ENCODE measurements at regions not wholly inside any gene's neighbourhood (a gene's known extent, or its start where the extent isn't known, plus 50 kb on each side); places are given as distances from the start of the nearest gene placed in this dataset.

GRCh38 chr7:142540371-142540770 is 208.9 kb upstream of the PRSS1 start:
- H3K27ac ChIP-seq (ENCODE audit: low read length) = no peak overlapping the region
- no peaks in the 10 kb centered on the region for H3K9me3 ChIP-seq (replicated peaks; ENCODE audit: control insufficient read depth, low read depth, low read length)
- no CpG with 5 or more reads among the region's 2 CpGs for WGBS (ENCODE audit: insufficient coverage)
- H3K36me3 ChIP-seq (ENCODE audit: control insufficient read depth, insufficient read depth, low read length) = no peaks in the 10 kb centered on the region
- no peaks in the 10 kb centered on the region for H3K4me1 ChIP-seq (ENCODE audit: control insufficient read depth, insufficient read depth, low read length)
- H3K27me3 ChIP-seq (ENCODE audit: control insufficient read depth, insufficient read depth, low read length) = no peaks in the 10 kb centered on the region
- H3K4me3 ChIP-seq (ENCODE audit: low read length) = no peak overlapping the region
- DNase-seq = no peak

GRCh38 chr7:142539901-142540300 is 209.4 kb upstream of the PRSS1 start:
- no peak for DNase-seq
- Histone ChIP-seq H3K36me3 (ENCODE audit: control insufficient read depth, insufficient read depth, low read length) (no peaks in the 10 kb centered on the region), H3K27ac (ENCODE audit: low read length) (no peak overlapping the region), H3K4me1 (ENCODE audit: control insufficient read depth, insufficient read depth, low read length) (no peaks in the 10 kb centered on the region), H3K4me3 (ENCODE audit: low read length) (no peak overlapping the region), H3K9me3 (replicated peaks; ENCODE audit: control insufficient read depth, low read depth, low read length) (no peaks in the 10 kb centered on the region), H3K27me3 (ENCODE audit: control insufficient read depth, insufficient read depth, low read length) (no peaks in the 10 kb centered on the region)
- WGBS (ENCODE audit: insufficient coverage) = no CpG with 5 or more reads among the region's 1 CpG

DNA sequence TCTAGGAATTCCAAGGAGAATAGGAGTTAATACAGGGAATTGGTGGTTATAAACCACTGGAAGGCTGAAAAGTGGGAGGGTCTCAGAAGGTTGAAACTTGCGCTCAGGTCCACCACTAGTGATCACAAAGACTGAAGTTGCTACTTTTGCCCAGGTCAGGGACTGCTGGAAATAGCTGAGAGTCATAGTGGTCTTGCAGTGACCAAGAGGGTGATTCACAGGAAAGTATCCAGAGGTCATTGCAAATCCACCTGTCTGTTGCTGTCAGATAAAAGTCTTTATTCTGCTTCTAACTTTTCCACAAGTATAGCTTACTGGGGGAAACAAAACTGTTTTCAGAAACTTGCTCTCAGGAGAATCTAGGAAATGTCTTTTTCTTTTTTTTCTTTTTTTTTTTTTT is 211.5 kb upstream of the PRSS1 start:
- Histone ChIP-seq H3K4me1 (ENCODE audit: control insufficient read depth, insufficient read depth, low read length) (no peaks in the 10 kb centered on the region), H3K9me3 (replicated peaks; ENCODE audit: control insufficient read depth, low read depth, low read length) (no peaks in the 10 kb centered on the region), H3K27ac (ENCODE audit: low read length) (no peak overlapping the region), H3K27me3 (ENCODE audit: control insufficient read depth, insufficient read depth, low read length) (no peaks in the 10 kb centered on the region), H3K36me3 (ENCODE audit: control insufficient read depth, insufficient read depth, low read length) (no peaks in the 10 kb centered on the region), H3K4me3 (ENCODE audit: low read length) (no peak overlapping the region)
- WGBS (ENCODE audit: insufficient coverage) = 100% methylated on average over 1 of the region's 1 CpG
- no peak for DNase-seq

GRCh38 chr7:142535123-142535779 is 214.0 kb upstream of the PRSS1 start:
- no peaks in the 10 kb centered on the region for H3K27me3 ChIP-seq (ENCODE audit: control insufficient read depth, insufficient read depth, low read length)
- WGBS (ENCODE audit: insufficient coverage) = 4% methylated on average over 4 of the region's 7 CpGs
- no peak overlapping the region for H3K27ac ChIP-seq (ENCODE audit: low read length)
- H3K9me3 ChIP-seq (replicated peaks; ENCODE audit: control insufficient read depth, low read depth, low read length) = no peaks in the 10 kb centered on the region
- no peaks in the 10 kb centered on the region for H3K36me3 ChIP-seq (ENCODE audit: control insufficient read depth, insufficient read depth, low read length)
- no peak overlapping the region for H3K4me3 ChIP-seq (ENCODE audit: low read length)
- DNase-seq = peak; percentile 42
- H3K4me1 ChIP-seq (ENCODE audit: control insufficient read depth, insufficient read depth, low read length) = no peaks in the 10 kb centered on the region

GRCh38 chr7:142534726-142535122 is 214.5 kb upstream of the PRSS1 start:
- Histone ChIP-seq H3K27me3 (ENCODE audit: control insufficient read depth, insufficient read depth, low read length) (no peaks in the 10 kb centered on the region), H3K36me3 (ENCODE audit: control insufficient read depth, insufficient read depth, low read length) (no peaks in the 10 kb centered on the region), H3K27ac (ENCODE audit: low read length) (no peak overlapping the region), H3K4me1 (ENCODE audit: control insufficient read depth, insufficient read depth, low read length) (no peaks in the 10 kb centered on the region), H3K4me3 (ENCODE audit: low read length) (no peak overlapping the region), H3K9me3 (replicated peaks; ENCODE audit: control insufficient read depth, low read depth, low read length) (no peaks in the 10 kb centered on the region)
- DNase-seq = no peak

- Histone ChIP-seq H3K27me3 (ENCODE audit: control insufficient read depth, insufficient read depth, low read length) (no peaks in the 10 kb centered on the region), H3K4me3 (ENCODE audit: low read length) (no peak overlapping the region), H3K27ac (ENCODE audit: low read length) (no peak overlapping the region), H3K9me3 (replicated peaks; ENCODE audit: control insufficient read depth, low read depth, low read length) (no peaks in the 10 kb centered on the region), H3K4me1 (ENCODE audit: control insufficient read depth, insufficient read depth, low read length) (no peaks in the 10 kb centered on the region), H3K36me3 (ENCODE audit: control insufficient read depth, insufficient read depth, low read length) (no peaks in the 10 kb centered on the region)
- no peak for DNase-seq
- WGBS (ENCODE audit: insufficient coverage) = no CpG with 5 or more reads among the region's 2 CpGs
These were observed 215.4 kb upstream of the PRSS1 start for GRCh38 chr7:142533920-142534319.

DNA sequence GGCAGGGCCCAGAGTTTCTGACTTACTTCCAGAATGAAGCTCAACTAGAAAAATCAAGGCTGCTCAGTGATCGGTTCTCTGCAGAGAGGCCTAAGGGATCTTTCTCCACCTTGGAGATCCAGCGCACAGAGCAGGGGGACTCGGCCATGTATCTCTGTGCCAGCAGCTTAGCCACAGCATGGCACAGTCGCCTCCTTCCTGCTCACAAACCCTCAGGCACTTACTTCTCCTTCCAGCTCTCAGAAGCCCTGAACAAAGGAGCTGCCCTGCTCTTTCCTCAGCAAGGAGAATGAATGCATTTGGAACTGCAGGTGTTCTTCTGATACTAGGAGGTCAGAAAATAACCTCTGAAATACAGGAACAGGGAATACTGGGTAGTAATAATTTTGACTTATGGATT is 219.7 kb upstream of the PRSS1 start:
- 77% methylated on average over 4 of the region's 4 CpGs for WGBS (ENCODE audit: insufficient coverage)

GRCh38 chr7:142528608-142529408 is 220.5 kb upstream of the PRSS1 start:
- Histone ChIP-seq H3K9me3 (replicated peaks; ENCODE audit: control insufficient read depth, low read depth, low read length) (no peaks in the 10 kb centered on the region), H3K27me3 (ENCODE audit: control insufficient read depth, insufficient read depth, low read length) (peaks cover 7% of the 10 kb centered on the region), H3K4me3 (ENCODE audit: low read length) (no peak overlapping the region), H3K4me1 (ENCODE audit: control insufficient read depth, insufficient read depth, low read length) (no peaks in the 10 kb centered on the region), H3K36me3 (ENCODE audit: control insufficient read depth, insufficient read depth, low read length) (no peaks in the 10 kb centered on the region), H3K27ac (ENCODE audit: low read length) (no peak overlapping the region)
- no peak for DNase-seq
- WGBS (ENCODE audit: insufficient coverage) = 53% methylated on average over 13 of the region's 15 CpGs

More for the DNA sequence above, 219.7 kb upstream of the PRSS1 start:
- no peak overlapping the region for H3K27ac ChIP-seq (ENCODE audit: low read length)
- H3K27me3 ChIP-seq (ENCODE audit: control insufficient read depth, insufficient read depth, low read length) = peaks cover 7% of the 10 kb centered on the region
- H3K36me3 ChIP-seq (ENCODE audit: control insufficient read depth, insufficient read depth, low read length) = no peaks in the 10 kb centered on the region
- no peaks in the 10 kb centered on the region for H3K9me3 ChIP-seq (replicated peaks; ENCODE audit: control insufficient read depth, low read depth, low read length)
- no peaks in the 10 kb centered on the region for H3K4me1 ChIP-seq (ENCODE audit: control insufficient read depth, insufficient read depth, low read length)
- no peak for DNase-seq
- H3K4me3 ChIP-seq (ENCODE audit: low read length) = no peak overlapping the region

DNA sequence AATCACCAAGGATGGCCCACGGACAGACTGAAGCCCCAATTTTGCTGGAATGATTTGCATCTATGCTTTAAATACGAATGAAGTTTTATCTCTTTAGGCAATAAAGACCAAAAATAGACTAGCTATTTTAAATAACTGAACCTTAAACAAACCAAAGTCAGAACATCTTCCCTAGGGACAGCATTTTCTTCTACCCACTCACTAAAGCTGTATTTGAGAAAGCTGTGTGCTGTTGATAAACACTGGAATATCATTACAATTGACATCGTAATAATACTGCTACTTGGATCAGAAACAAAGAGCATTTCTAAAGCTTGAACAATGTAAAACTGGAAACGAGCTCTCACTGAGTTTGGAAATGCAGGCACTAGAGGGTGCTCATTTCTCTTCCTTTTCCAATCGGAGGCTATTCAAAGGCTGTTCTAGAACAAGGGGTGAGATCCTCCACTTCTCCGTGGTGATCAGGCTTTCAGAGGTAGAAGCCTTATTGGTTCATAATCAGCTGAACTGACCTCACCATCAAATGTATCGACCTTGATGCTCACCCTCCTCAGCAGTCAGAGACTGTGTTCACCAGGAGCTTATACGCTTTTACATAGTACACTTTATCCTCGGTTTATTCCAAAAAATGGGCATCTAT is 225.3 kb upstream of the PRSS1 start:
- Histone ChIP-seq H3K27ac (ENCODE audit: low read length) (no peak overlapping the region), H3K4me1 (ENCODE audit: control insufficient read depth, insufficient read depth, low read length) (no peaks in the 10 kb centered on the region), H3K36me3 (ENCODE audit: control insufficient read depth, insufficient read depth, low read length) (no peaks in the 10 kb centered on the region), H3K27me3 (ENCODE audit: control insufficient read depth, insufficient read depth, low read length) (peaks cover 7% of the 10 kb centered on the region), H3K4me3 (ENCODE audit: low read length) (no peak overlapping the region), H3K9me3 (replicated peaks; ENCODE audit: control insufficient read depth, low read depth, low read length) (no peaks in the 10 kb centered on the region)
- DNase-seq = no peak
- WGBS (ENCODE audit: insufficient coverage) = 60% methylated on average over 1 of the region's 9 CpGs

DNA sequence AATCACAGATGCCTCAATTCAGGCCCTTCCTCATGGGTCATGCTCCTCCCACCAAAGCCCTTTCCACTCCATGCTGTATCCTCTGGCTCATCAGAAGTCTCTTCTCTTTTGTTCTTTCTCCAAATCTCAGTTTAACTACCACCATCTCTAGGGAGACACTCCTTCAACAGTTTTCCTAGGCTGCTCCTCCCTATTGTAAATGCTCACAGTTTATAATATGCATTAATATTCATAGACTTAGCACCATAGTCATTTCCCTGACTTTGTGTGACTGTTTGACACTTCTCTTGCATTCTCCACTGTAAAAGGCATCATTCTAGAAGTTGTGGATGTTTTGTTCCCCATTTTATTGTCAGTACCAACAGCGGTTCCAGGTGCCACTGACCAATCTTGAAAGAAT is 226.5 kb upstream of the PRSS1 start:
- Histone ChIP-seq H3K36me3 (ENCODE audit: control insufficient read depth, insufficient read depth, low read length) (no peaks in the 10 kb centered on the region), H3K9me3 (replicated peaks; ENCODE audit: control insufficient read depth, low read depth, low read length) (no peaks in the 10 kb centered on the region), H3K4me1 (ENCODE audit: control insufficient read depth, insufficient read depth, low read length) (no peaks in the 10 kb centered on the region), H3K4me3 (ENCODE audit: low read length) (no peak overlapping the region), H3K27ac (ENCODE audit: low read length) (no peak overlapping the region), H3K27me3 (ENCODE audit: control insufficient read depth, insufficient read depth, low read length) (peaks cover 4% of the 10 kb centered on the region)
- no CpG with 5 or more reads among the region's 1 CpG for WGBS (ENCODE audit: insufficient coverage)
- no peak for DNase-seq

Data from muscle of leg (tissue), 3 donors.